Lower leg skin (tissue), 4 donors: ENCODE measurements at regions not wholly inside any gene's neighbourhood (a gene's known extent, or its start where the extent isn't known, plus 50 kb on each side); places are given as distances from the start of the nearest gene placed in this dataset.

Experiments used
- DNase-seq, 2 donors: peaks; one replicate each; pipeline ENCODE4 v3.0.0-alpha.2; 2019; ENCODE audit warnings: low spot score in 2 of 2
- H3K4me3 ChIP-seq: fragments of 200-600 bp; sonication (generic); 2 replicates; pipeline ENCODE4 v1.5.1; 2017; ENCODE audit warnings: mild to moderate bottlenecking, low read depth; ENCODE audit not compliant: poor library complexity, severe bottlenecking
- CTCF ChIP-seq, 3 donors: fragments of 450-650 bp; IDR thresholded peaks; one replicate each; pipeline ENCODE4 v1.5.1; 2016; ENCODE audit warnings: antibody characterized with exemption in 3 of 3, mild to moderate bottlenecking in 3 of 3, moderate library complexity in 2 of 3
- POLR2A ChIP-seq, 2 donors: fragments of 450-650 bp; IDR thresholded peaks; one replicate each; pipeline ENCODE4 v1.6.1; 2016 to 2017; ENCODE audit warnings: antibody characterized with exemption in 2 of 2, mild to moderate bottlenecking in 1 of 2, moderate library complexity in 1 of 2
- WGBS, 2 donors: methylation state at CpG; one replicate each; pipeline ENCODE4 v1.1.5; 2018; 5-methylcytosine and 5-hydroxymethylcytosine counted together
- intact Hi-C: fragments of 100-400 bp; cut with DNase I; formaldehyde crosslinking; loops from one replicate; pipeline ENCODE4 v1.15.0; 2023; ENCODE audit warnings: low total_unique reads

- TF ChIP-seq POLR2A (IDR thresholded peaks at IDR 0.05) (no peak), CTCF (IDR thresholded peaks at IDR 0.05) (no peak)
- intact Hi-C loops: no loop called here
- no peak overlapping the region for H3K4me3 ChIP-seq
- no peak for DNase-seq
Measured at GRCh38 chrX:69372435-69372834, 131.7 kb upstream of the NALF2 start.

- no peak for TF ChIP-seq POLR2A (IDR thresholded peaks at IDR 0.05)
- TF ChIP-seq CTCF (IDR thresholded peaks at IDR 0.05): no peak
Measured at GRCh38 chrX:69371159-69371558, 133.0 kb upstream of the NALF2 start.

GRCh38 chrX:69369999-69370398 is 134.1 kb upstream of the NALF2 start:
- TF ChIP-seq CTCF (IDR thresholded peaks at IDR 0.05) (no peak), POLR2A (IDR thresholded peaks at IDR 0.05) (no peak)
- no peak overlapping the region for H3K4me3 ChIP-seq
- DNase-seq: no peak
- intact Hi-C loops: no loop called here
- 88 to 94% methylated on average over 5 of the region's 5 CpGs for WGBS, 2 donors

More at GRCh38 chrX:69371159-69371558, 133.0 kb upstream of the NALF2 start:
- H3K4me3 ChIP-seq: no peak overlapping the region
- WGBS, 2 donors: 56 to 100% methylated on average over 1 of the region's 1 CpG
- intact Hi-C loops: no loop called here
- no peak for DNase-seq

- intact Hi-C loops: no loop called here
- no peak overlapping the region for H3K4me3 ChIP-seq
- WGBS, 2 donors: 81 to 82% methylated on average over 2 of the region's 2 CpGs
- no peak for DNase-seq
- TF ChIP-seq POLR2A (IDR thresholded peaks at IDR 0.05) (no peak), CTCF (IDR thresholded peaks at IDR 0.05) (no peak)
Measured at GRCh38 chrX:69366183-69366582, 137.9 kb upstream of the NALF2 start.

GRCh38 chrX:69365755-69366154 is 138.4 kb upstream of the NALF2 start:
- DNase-seq: no peak
- no peak overlapping the region for H3K4me3 ChIP-seq
- no peak for TF ChIP-seq POLR2A (IDR thresholded peaks at IDR 0.05)
- WGBS, 2 donors: 82 to 100% methylated on average over 1 of the region's 1 CpG
- intact Hi-C loops: no loop called here

GRCh38 chrX:69365349-69365748 is 138.8 kb upstream of the NALF2 start:
- no peak for DNase-seq
- H3K4me3 ChIP-seq: no peak overlapping the region
- intact Hi-C loops: no loop called here
- TF ChIP-seq POLR2A (IDR thresholded peaks at IDR 0.05): no peak
- TF ChIP-seq CTCF (IDR thresholded peaks at IDR 0.05): no peak
- WGBS, 2 donors: 91 to 100% methylated on average over 1 of the region's 1 CpG
